ENCODE measurements at regions not wholly inside any gene's neighbourhood (a gene's known extent, or its start where the extent isn't known, plus 50 kb on each side); places are given as distances from the start of the nearest gene placed in this dataset.

- Histone ChIP-seq H3K27ac (no peak overlapping the region), H3K4me1 (peaks cover 0 to 4% (median 0%) of the 10 kb centered on the region in 4 donors)
- intact Hi-C loops (cut with DNase I; ENCODE audit: low total_unique reads): no loop called here
Measured at GRCh38 chr3:107150675-107151074, 226.6 kb upstream of the CCDC54 start.

GRCh38 chr3:107153981-107154380 lies 223.3 kb upstream of the CCDC54 start:
- Histone ChIP-seq H3K4me1 (peaks cover 0 to 4% (median 0%) of the 10 kb centered on the region in 4 donors), H3K27me3 (no peaks in the 10 kb centered on the region), H3K4me3 (no peak overlapping the region), H3K36me3 (no peaks in the 10 kb centered on the region), H3K27ac (no peak overlapping the region), H3K9me3 (peaks cover 0 to 34% (median 0%) of the 10 kb centered on the region in 3 donors)
- DNase-seq: no peak
- TF ChIP-seq CTCF (IDR thresholded peaks at IDR 0.05): no peak
- intact Hi-C loops (cut with DNase I; ENCODE audit: low total_unique reads): no loop called here

More at GRCh38 chr3:107150675-107151074, 226.6 kb upstream of the CCDC54 start:
- peaks cover 0 to 2% (median 0%) of the 10 kb centered on the region in 3 donors for H3K9me3 ChIP-seq
- no peaks in the 10 kb centered on the region for H3K27me3 ChIP-seq
- H3K36me3 ChIP-seq: no peaks in the 10 kb centered on the region
- H3K4me3 ChIP-seq: no peak overlapping the region
- no peak for TF ChIP-seq CTCF (IDR thresholded peaks at IDR 0.05)
- no peak for DNase-seq

- Histone ChIP-seq H3K27ac (no peak overlapping the region), H3K4me1 (no peaks in the 10 kb centered on the region), H3K4me3 (no peak overlapping the region), H3K27me3 (no peaks in the 10 kb centered on the region), H3K9me3 (peaks cover 0 to 12% (median 0%) of the 10 kb centered on the region in 3 donors), H3K36me3 (no peaks in the 10 kb centered on the region)
- DNase-seq: no peak
- no peak for TF ChIP-seq CTCF (IDR thresholded peaks at IDR 0.05)
- intact Hi-C loops (cut with DNase I; ENCODE audit: low total_unique reads): no loop called here
Measured at GRCh38 chr3:107172411-107172810, 204.8 kb upstream of the CCDC54 start.

GRCh38 chr3:107184375-107184774 lies 192.9 kb upstream of the CCDC54 start:
- Histone ChIP-seq H3K36me3 (no peaks in the 10 kb centered on the region), H3K9me3 (no peaks in the 10 kb centered on the region), H3K27ac (no peak overlapping the region), H3K4me3 (no peak overlapping the region), H3K4me1 (peaks cover 0 to 5% (median 0%) of the 10 kb centered on the region in 4 donors), H3K27me3 (no peaks in the 10 kb centered on the region)
- no peak for DNase-seq
- intact Hi-C loops (cut with DNase I; ENCODE audit: low total_unique reads): no loop called here
- TF ChIP-seq CTCF (IDR thresholded peaks at IDR 0.05): no peak

- H3K27me3 ChIP-seq: no peaks in the 10 kb centered on the region
- DNase-seq: no peak
- H3K27ac ChIP-seq: no peak overlapping the region
- intact Hi-C loops (cut with DNase I; ENCODE audit: low total_unique reads): no loop called here
- H3K4me1 ChIP-seq: peaks cover 0 to 5% (median 0%) of the 10 kb centered on the region in 4 donors
- no peaks in the 10 kb centered on the region for H3K36me3 ChIP-seq
- no peak overlapping the region for H3K4me3 ChIP-seq
- H3K9me3 ChIP-seq: no peaks in the 10 kb centered on the region
- TF ChIP-seq CTCF (IDR thresholded peaks at IDR 0.05): no peak
Measured at GRCh38 chr3:107188262-107188661, 189.0 kb upstream of the CCDC54 start.

Measured in tibial artery (tissue), 4 donors.